ENCODE measurements at regions not wholly inside any gene's neighbourhood (a gene's known extent, or its start where the extent isn't known, plus 50 kb on each side); places are given as distances from the start of the nearest gene placed in this dataset.

DNA sequence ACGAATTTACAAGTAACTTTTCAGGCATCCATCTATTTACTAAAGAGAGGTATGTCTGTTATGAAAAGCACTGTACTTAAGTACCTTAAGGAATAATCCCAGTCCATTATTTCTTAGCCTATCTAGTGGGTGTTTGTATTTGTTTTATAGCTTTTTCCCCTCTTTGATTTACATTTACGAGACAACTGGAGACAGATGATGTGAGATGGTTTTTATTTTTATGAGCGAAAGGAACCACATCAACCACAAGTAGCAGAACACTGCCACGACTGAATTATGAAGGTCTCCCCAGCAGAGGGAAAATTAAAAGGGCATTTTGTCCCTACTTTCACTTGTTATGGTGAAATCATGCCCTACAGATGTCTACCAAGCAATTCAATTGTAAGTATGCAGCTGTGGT, 357.8 kb downstream of the NFIB start:
- WGBS: 58% methylated on average over 4 of the region's 4 CpGs
- Histone ChIP-seq H3K4me3 (ENCODE audit: low read depth in 1 of 3, low read length in 3 of 3) (no peak overlapping the region), H3K9ac (ENCODE audit: low read depth in 1 of 2, low read length in 2 of 2) (no peak overlapping the region), H3K9me3 (ENCODE audit: control insufficient read depth in 4 of 4, low read length in 3 of 4) (no peaks in the 10 kb centered on the region), H3K27me3 (ENCODE audit: control insufficient read depth in 4 of 4, insufficient read depth in 4 of 4, low read length in 3 of 4) (no peaks in the 10 kb centered on the region), H3K36me3 (ENCODE audit: control insufficient read depth in 4 of 4, insufficient read depth in 3 of 4, low read depth in 1 of 4, low read length in 3 of 4) (no peaks in the 10 kb centered on the region), H3K27ac (ENCODE audit: low read depth in 1 of 2, low read length in 2 of 2) (no peak overlapping the region), H3K4me1 (ENCODE audit: control insufficient read depth in 4 of 4, insufficient read depth in 4 of 4, low read length in 3 of 4) (no peaks in the 10 kb centered on the region)
- DNase-seq (ENCODE audit: low spot score): no peak
- TF ChIP-seq FOXA1 (IDR thresholded peaks at IDR 0.05) (no peak), SP1 (IDR thresholded peaks at IDR 0.05) (no peak), YY1 (IDR thresholded peaks at IDR 0.05) (no peak), HNF4A (conservative IDR thresholded peaks at IDR 0.05) (no peak), FOXA2 (IDR thresholded peaks at IDR 0.05) (no peak), RAD21 (IDR thresholded peaks at IDR 0.05) (no peak), TAF1 (conservative IDR thresholded peaks at IDR 0.05) (no peak), NR2F2 (IDR thresholded peaks at IDR 0.05) (no peak), HNF4G (IDR thresholded peaks at IDR 0.05) (no peak), GABPA (IDR thresholded peaks at IDR 0.05 in 1 of 2, conservative IDR thresholded peaks at IDR 0.05 in 1 of 2) (no peak)
- TF ChIP-seq, protein P1, sequence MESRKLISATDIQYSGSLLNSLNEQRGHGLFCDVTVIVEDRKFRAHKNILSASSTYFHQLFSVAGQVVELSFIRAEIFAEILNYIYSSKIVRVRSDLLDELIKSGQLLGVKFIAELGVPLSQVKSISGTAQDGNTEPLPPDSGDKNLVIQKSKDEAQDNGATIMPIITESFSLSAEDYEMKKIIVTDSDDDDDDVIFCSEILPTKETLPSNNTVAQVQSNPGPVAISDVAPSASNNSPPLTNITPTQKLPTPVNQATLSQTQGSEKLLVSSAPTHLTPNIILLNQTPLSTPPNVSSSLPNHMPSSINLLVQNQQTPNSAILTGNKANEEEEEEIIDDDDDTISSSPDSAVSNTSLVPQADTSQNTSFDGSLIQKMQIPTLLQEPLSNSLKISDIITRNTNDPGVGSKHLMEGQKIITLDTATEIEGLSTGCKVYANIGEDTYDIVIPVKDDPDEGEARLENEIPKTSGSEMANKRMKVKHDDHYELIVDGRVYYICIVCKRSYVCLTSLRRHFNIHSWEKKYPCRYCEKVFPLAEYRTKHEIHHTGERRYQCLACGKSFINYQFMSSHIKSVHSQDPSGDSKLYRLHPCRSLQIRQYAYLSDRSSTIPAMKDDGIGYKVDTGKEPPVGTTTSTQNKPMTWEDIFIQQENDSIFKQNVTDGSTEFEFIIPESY (IDR thresholded peaks at IDR 0.05): no peak
- TF ChIP-seq, protein P2, sequence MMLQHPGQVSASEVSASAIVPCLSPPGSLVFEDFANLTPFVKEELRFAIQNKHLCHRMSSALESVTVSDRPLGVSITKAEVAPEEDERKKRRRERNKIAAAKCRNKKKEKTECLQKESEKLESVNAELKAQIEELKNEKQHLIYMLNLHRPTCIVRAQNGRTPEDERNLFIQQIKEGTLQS (IDR thresholded peaks at IDR 0.05): no peak
- TF ChIP-seq, protein P3, sequence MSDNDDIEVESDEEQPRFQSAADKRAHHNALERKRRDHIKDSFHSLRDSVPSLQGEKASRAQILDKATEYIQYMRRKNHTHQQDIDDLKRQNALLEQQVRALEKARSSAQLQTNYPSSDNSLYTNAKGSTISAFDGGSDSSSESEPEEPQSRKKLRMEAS (IDR thresholded peaks at IDR 0.05): no peak
- TF ChIP-seq, protein P4, sequence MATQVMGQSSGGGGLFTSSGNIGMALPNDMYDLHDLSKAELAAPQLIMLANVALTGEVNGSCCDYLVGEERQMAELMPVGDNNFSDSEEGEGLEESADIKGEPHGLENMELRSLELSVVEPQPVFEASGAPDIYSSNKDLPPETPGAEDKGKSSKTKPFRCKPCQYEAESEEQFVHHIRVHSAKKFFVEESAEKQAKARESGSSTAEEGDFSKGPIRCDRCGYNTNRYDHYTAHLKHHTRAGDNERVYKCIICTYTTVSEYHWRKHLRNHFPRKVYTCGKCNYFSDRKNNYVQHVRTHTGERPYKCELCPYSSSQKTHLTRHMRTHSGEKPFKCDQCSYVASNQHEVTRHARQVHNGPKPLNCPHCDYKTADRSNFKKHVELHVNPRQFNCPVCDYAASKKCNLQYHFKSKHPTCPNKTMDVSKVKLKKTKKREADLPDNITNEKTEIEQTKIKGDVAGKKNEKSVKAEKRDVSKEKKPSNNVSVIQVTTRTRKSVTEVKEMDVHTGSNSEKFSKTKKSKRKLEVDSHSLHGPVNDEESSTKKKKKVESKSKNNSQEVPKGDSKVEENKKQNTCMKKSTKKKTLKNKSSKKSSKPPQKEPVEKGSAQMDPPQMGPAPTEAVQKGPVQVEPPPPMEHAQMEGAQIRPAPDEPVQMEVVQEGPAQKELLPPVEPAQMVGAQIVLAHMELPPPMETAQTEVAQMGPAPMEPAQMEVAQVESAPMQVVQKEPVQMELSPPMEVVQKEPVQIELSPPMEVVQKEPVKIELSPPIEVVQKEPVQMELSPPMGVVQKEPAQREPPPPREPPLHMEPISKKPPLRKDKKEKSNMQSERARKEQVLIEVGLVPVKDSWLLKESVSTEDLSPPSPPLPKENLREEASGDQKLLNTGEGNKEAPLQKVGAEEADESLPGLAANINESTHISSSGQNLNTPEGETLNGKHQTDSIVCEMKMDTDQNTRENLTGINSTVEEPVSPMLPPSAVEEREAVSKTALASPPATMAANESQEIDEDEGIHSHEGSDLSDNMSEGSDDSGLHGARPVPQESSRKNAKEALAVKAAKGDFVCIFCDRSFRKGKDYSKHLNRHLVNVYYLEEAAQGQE (IDR thresholded peaks at IDR 0.05): no peak

DNA sequence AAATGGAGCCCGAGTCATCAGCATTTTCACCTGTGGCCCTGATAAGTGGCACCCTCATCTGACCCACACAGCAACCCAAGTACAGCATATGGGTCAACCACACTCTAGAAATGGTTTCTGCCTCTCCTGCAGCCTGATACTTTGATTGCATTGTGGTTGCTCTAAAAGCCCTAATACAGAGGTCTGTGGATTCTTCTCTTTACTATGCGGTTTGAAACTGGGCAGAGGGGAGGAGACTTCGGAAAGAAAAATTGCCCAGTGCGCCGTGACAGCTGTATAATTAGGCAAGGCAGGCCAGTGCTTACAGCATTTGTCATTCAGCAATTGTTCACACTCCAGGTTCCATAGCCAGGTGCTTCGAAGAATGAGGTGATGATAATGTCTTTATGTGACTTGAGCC, 361.0 kb downstream of the NFIB start:
- H3K9ac ChIP-seq (ENCODE audit: low read depth in 1 of 2, low read length in 2 of 2): no peak overlapping the region
- no peaks in the 10 kb centered on the region for H3K27me3 ChIP-seq (ENCODE audit: control insufficient read depth in 4 of 4, insufficient read depth in 4 of 4, low read length in 3 of 4)
- WGBS: 85% methylated on average over 6 of the region's 6 CpGs
- no peaks in the 10 kb centered on the region for H3K4me1 ChIP-seq (ENCODE audit: control insufficient read depth in 4 of 4, insufficient read depth in 4 of 4, low read length in 3 of 4)
- no peak overlapping the region for H3K27ac ChIP-seq (ENCODE audit: low read depth in 1 of 2, low read length in 2 of 2)
- H3K9me3 ChIP-seq (ENCODE audit: control insufficient read depth in 4 of 4, low read length in 3 of 4): no peaks in the 10 kb centered on the region
- no peaks in the 10 kb centered on the region for H3K36me3 ChIP-seq (ENCODE audit: control insufficient read depth in 4 of 4, insufficient read depth in 3 of 4, low read depth in 1 of 4, low read length in 3 of 4)
- H3K4me3 ChIP-seq (ENCODE audit: low read depth in 1 of 3, low read length in 3 of 3): no peak overlapping the region
- TF ChIP-seq GABPA (IDR thresholded peaks at IDR 0.05 in 1 of 2, conservative IDR thresholded peaks at IDR 0.05 in 1 of 2) (no peak), FOXA2 (IDR thresholded peaks at IDR 0.05) (no peak), SP1 (IDR thresholded peaks at IDR 0.05) (no peak), RXRA (IDR thresholded peaks at IDR 0.05) (no peak), JUND (IDR thresholded peaks at IDR 0.05) (no peak)
- TF ChIP-seq, protein P5, sequence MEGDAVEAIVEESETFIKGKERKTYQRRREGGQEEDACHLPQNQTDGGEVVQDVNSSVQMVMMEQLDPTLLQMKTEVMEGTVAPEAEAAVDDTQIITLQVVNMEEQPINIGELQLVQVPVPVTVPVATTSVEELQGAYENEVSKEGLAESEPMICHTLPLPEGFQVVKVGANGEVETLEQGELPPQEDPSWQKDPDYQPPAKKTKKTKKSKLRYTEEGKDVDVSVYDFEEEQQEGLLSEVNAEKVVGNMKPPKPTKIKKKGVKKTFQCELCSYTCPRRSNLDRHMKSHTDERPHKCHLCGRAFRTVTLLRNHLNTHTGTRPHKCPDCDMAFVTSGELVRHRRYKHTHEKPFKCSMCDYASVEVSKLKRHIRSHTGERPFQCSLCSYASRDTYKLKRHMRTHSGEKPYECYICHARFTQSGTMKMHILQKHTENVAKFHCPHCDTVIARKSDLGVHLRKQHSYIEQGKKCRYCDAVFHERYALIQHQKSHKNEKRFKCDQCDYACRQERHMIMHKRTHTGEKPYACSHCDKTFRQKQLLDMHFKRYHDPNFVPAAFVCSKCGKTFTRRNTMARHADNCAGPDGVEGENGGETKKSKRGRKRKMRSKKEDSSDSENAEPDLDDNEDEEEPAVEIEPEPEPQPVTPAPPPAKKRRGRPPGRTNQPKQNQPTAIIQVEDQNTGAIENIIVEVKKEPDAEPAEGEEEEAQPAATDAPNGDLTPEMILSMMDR (IDR thresholded peaks at IDR 0.05; ENCODE audit: low read depth, low read length, missing input control): no peak
- TF ChIP-seq, protein P1 (IDR thresholded peaks at IDR 0.05): no peak
- DNase-seq (ENCODE audit: low spot score): no peak
